Hypothalamus (tissue), 51 donors: ENCODE measurements at regions not wholly inside any gene's neighbourhood (a gene's known extent, or its start where the extent isn't known, plus 50 kb on each side); places are given as distances from the start of the nearest gene placed in this dataset.

Experiments used
- DNase-seq, 51 donors: peaks; one replicate each; lab custom pipeline; 2025; lab: John Stamatoyannopoulos, UW

DNA sequence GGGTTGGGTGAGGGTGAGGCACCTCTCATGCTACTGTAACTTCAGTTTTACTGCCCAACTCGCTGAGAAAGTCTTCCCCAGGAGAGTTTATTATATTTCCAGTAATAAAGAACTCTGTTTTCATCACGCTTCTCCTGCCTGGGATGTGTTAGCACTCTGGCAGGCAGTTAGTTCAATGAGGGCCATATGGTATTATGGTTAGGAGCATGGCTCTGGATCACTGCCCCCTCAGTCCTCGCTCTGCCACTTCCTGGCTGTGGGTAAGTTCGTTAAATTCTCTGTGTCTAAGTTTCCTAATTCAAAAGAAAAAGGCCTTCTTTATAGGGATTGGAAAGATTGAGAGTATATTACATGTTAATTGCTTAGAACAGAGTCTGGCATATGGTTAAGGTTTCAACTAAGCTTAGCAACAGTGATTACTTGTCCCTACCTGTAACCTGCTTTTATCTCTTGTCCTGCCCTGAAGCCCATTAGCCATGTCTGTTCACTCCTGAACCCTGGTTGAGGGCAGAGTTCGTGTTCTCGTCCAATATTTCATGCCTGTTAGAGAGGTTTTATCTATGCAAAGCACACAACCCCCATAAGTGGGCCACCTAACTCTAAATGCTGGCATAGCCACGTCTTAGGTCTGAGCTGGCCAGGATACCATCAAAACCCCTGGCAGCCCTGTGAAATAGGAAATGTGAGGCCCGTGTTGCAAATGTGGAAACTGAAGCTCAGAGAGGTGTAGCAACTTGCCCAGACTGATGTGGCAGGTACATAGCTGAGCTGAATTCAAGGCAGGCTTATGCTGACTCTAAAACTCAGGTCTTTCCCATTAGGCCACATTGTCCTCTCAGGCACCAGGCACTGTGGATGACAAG, 342.5 kb upstream of the JARID2 start:
- DNase-seq, result no peak

- DNase-seq, result no peak
Measured at GRCh38 chr6:14905201-14905600, 340.7 kb upstream of the JARID2 start.

DNA sequence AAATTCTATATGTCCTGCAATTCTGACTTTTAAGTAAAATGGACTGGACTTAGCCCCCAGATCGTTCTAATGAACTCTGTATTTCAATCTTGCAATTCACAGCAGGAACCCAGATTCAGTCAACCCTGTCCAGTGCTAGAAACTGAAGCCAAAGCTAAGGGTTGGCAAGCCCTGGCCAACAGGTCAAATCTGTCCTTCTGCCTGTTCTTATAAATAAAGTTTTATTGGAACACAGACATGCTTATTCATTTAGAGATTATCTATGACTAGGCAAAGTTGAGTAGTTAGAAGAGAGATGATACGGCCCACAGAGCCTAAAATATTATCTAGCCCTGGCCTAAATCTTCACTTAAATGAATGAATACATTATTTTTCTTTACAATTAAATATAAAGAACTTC, 339.2 kb upstream of the JARID2 start:
- DNase-seq, result no peak

GRCh38 chr6:14910692-14911547, 334.9 kb upstream of the JARID2 start:
- DNase-seq, result peak in 12 of 51 donors; percentile 4 to 34 (median 14)

- no peak for DNase-seq
Measured at GRCh38 chr6:14912226-14912625, 333.6 kb upstream of the JARID2 start.

- no peak for DNase-seq
Measured at GRCh38 chr6:14912706-14913105, 333.2 kb upstream of the JARID2 start.

DNA sequence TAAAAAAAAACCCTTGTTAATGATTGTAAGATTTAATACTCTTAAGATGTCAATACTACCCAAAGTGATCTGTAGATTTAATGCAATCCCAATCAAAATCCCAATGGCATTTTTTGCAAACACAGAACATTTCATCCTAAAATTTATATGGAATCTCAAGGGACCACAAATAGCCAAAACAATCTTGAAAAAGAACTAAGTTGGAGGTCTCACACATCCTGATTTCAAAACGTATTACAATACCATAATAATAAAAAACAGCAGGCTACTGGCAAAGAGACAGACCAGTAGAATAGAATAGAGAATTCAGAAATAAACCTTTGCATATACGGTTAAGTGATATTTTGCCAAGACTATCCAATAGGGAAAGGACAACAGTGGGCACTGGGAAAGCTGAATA, 331.9 kb upstream of the JARID2 start:
- DNase-seq, result no peak

DNA sequence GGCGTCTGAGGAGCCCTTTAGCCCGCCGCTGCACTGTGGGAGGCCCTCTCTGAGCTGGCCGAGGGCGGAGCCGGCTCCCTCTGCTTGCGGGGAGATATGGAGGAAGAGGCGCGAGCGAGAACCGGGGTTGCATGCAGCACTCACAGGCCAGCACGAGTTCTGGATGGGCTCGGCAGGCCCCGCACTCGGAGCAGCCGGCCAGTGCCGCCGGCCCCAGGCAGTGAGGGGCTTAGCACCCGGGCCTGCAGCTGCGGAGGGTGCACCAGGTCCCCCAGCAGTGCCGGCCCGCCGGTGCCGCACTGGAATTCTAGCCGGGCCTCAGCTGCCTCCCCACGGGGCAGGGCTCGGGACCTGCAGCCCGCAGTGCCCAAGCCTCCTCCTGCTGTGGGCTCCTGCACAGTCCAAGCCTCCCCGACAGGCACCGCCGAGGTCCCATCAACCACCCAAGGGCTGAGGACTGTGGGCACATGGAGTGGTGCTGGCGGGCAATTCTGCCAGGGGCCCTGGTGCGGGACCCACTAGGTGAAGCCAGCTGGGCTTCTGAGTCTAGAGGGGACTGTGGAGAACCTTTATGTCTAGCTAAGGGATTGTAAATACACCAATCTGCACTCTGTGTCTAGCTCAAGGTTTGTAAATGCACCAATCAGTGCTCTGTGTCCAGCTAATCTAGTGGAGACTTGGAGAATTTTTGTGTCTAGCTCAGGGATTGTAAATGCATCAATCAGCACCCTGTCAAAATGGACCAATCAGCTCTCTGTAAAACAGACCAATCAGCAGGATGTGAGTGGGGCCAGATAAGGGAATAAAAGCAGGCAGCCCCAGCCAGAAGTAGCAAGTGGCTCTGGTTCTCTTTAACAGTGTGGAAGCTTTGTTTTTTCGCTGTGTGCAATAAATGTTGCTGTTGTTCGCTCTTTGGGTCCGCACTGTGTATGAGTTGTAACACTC, 329.7 kb upstream of the JARID2 start:
- DNase-seq, result no peak

GRCh38 chr6:14917109-14917910, 328.6 kb upstream of the JARID2 start:
- DNase-seq, result no peak

GRCh38 chr6:14918200-14918907, 327.5 kb upstream of the JARID2 start:
- DNase-seq, result no peak

GRCh38 chr6:14919038-14919670, 326.7 kb upstream of the JARID2 start:
- no peak for DNase-seq

- DNase-seq, result no peak
Measured at GRCh38 chr6:14920276-14920675, 325.6 kb upstream of the JARID2 start.

- DNase-seq, result peak in 21 of 51 donors; percentile 5 to 54 (median 16)
Measured at GRCh38 chr6:14921170-14921569, 324.7 kb upstream of the JARID2 start.

DNA sequence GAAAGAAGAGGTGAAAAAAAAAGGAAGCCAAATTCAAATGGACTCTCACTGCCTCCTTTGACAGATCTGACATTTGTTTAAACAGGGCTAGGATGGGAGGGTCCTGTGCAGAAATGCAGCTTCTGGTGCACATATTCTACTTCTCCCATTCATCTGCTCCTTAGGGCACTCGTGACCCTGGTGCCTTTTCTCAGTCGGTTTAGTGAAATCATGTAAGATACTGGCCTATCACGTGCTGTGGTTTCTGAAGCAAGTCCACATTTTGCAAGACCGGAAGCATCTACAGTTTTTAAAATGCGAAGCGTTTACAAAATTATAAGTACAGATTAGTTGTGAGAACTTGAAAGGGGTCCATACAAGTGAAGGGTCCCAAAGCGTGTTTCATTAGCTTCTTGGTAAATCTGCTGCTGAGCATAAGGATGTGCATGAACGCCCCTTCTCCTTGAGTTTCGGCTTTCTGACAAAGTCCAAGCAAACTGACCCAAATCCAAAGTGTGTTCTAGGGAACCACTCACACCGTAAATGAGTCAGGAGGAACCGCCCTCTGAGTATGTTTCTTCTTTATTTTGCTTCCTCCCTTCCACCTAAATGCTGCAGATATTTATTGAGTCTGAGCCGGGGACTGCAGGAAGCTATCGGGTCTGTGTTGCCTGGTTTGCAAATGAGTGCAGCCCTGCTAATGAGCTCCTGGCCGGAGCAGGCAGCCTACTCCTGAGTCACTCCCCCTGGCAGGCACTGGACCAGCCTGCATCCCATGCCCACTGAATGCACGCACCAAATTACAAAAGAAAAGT, 323.8 kb upstream of the JARID2 start:
- peak in 30 of 51 donors; percentile 2 to 66 (median 26) for DNase-seq

DNA sequence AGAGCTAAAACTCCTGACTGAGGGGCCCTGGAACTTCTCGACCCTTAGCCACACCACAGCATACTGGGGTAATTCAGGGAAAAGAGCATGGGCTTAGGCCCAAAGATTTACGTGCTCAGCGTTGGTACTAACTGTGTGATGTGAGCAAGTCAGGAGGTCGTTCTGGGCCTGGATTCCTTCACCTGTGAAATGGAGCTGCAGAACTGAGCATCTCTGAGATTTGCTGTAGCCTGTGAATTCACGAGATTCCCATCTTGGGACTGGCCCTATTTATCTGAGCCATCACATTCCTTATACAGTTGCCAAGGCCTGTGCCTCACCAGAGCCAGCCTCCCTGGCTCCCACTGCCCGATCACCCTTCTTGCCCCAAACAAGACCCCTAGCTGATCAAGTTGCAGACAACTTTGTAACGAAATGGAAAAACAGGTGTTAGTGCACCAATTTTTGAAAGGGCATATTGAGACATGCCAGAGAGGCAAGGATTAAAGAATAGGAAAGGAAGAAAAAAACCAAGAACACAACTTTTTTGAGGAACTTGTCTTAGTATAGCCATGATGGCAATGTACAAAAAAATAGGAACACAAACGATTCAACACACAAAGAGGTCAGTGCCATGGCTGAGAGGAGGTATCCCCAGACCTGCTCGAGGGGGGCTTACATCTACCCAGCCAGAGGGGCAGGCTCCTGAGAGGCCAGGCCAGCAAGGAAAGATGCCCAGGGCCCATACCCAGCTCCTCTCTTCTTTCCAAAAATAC, 323.0 kb upstream of the JARID2 start:
- no peak for DNase-seq

GRCh38 chr6:14924126-14925024, 321.5 kb upstream of the JARID2 start:
- DNase-seq, result no peak
